OCI-LY1 (cell line): ENCODE measurements at regions not wholly inside any gene's neighbourhood (a gene's known extent, or its start where the extent isn't known, plus 50 kb on each side); places are given as distances from the start of the nearest gene placed in this dataset.

Experiments
- H2AFZ ChIP-seq: fragments of 200-600 bp; sonication (generic), shearing (Covaris generic); 2 replicates; pipeline ENCODE4 v1.6.0; 2014; ENCODE audit warnings: antibody characterized with exemption, mild to moderate bottlenecking, low read length
- H3F3A ChIP-seq: fragments of 200-600 bp; sonication (generic), shearing (Covaris generic); 2 replicates; pipeline ENCODE4 v1.6.0; 2014; ENCODE audit warnings: mild to moderate bottlenecking, antibody characterized with exemption, low read length, moderate library complexity; ENCODE audit not compliant: insufficient read depth
- H3K27ac ChIP-seq: fragments of 200-600 bp; sonication (generic); 2 replicates; pipeline ENCODE4 v1.5.1; 2014; ENCODE audit warnings: low read length, mixed run types, mild to moderate bottlenecking, low read depth; ENCODE audit not compliant: poor library complexity, severe bottlenecking
- H3K27me3 ChIP-seq: fragments of 200-600 bp; sonication (generic); 2 replicates; pipeline ENCODE4 v1.6.0; 2014; ENCODE audit warnings: antibody characterized with exemption, mild to moderate bottlenecking, low read length, moderate library complexity; ENCODE audit not compliant: insufficient read depth
- H3K36me3 ChIP-seq: fragments of 200-600 bp; sonication (generic); 2 replicates; pipeline ENCODE4 v1.6.1; 2014; ENCODE audit warnings: mild to moderate bottlenecking, antibody characterized with exemption, low read length, moderate library complexity, mixed read lengths; ENCODE audit not compliant: insufficient read depth
- H3K4me1 ChIP-seq: fragments of 200-600 bp; sonication (generic); 2 replicates; pipeline ENCODE4 v1.5.1; 2014; ENCODE audit warnings: mild to moderate bottlenecking, low read length, moderate library complexity; ENCODE audit not compliant: insufficient read depth, severe bottlenecking
- H3K4me2 ChIP-seq: fragments of 200-600 bp; sonication (generic), shearing (Covaris generic); 2 replicates; pipeline ENCODE4 v1.6.1; 2014; ENCODE audit warnings: low read length
- H3K4me3 ChIP-seq: fragments of 200-600 bp; sonication (generic); 2 replicates; pipeline ENCODE4 v1.5.1; 2014; ENCODE audit warnings: low read length, low read depth, mild to moderate bottlenecking, mixed read lengths; ENCODE audit not compliant: poor library complexity, severe bottlenecking
- H3K79me2 ChIP-seq: fragments of 200-600 bp; shearing (Covaris generic); 2 replicates; pipeline ENCODE4 v1.6.1; 2016; ENCODE audit warnings: mixed run types, low read length, mixed read lengths; ENCODE audit not compliant: insufficient read depth
- H3K9ac ChIP-seq: fragments of 200-600 bp; sonication (generic), shearing (Covaris generic); 2 replicates; pipeline ENCODE4 v1.6.1; 2014; ENCODE audit warnings: mild to moderate bottlenecking, low read length, mixed read lengths
- H3K9me2 ChIP-seq: fragments of 200-600 bp; sonication (generic), shearing (Covaris generic); 2 replicates; pipeline ENCODE4 v1.6.1; 2014; ENCODE audit warnings: low read depth, mild to moderate bottlenecking, low read length, mixed read lengths
- H3K9me3 ChIP-seq: fragments of 200-600 bp; shearing (Covaris generic); 2 replicates; pipeline ENCODE4 v1.6.1; 2014; ENCODE audit warnings: low read length, mixed read lengths
- H4K20me1 ChIP-seq: fragments of 200-600 bp; sonication (generic), shearing (Covaris generic); 2 replicates; pipeline ENCODE4 v1.6.0; 2016; ENCODE audit warnings: mild to moderate bottlenecking, low read length; ENCODE audit not compliant: insufficient read depth
- EZH2 ChIP-seq: fragments of 200-600 bp; sonication (generic), shearing (Covaris generic); IDR thresholded peaks from 2 replicates; pipeline ENCODE4 v1.8.0; 2017; ENCODE audit warnings: borderline replicate concordance, mixed run types, mild to moderate bottlenecking, antibody characterized with exemption, low read length, moderate library complexity, mixed read lengths
- TF ChIP-seq, protein P1 (sequence below): fragments of 200-600 bp; sonication (generic), shearing (Covaris generic); IDR thresholded peaks from 2 replicates; pipeline ENCODE4 v1.5.1; 2017; ENCODE audit warnings: mild to moderate bottlenecking, antibody characterized with exemption, low read length, moderate library complexity, mixed read lengths

DNA sequence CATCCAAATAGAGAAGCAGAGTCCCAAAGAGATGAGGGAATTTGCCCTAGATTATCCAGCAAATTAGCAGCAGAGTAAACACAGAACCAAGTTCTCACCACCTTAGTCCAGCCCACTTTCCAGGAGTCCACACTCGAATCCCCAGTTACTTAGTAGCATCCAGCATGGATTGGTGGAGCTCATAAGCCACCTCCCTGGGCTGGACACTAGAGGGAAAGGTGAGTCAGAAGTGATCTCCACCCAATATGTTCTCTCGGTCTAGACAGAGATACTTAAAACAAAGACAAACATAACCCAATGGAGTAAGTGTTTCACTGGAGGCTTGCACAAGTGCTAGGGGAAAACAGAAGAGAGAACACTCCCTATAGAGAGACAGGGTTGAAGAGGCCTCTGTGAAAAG, 105.1 kb upstream of the CPEB2 start:
- TF ChIP-seq EZH2, result no peak
- TF ChIP-seq, protein P1, sequence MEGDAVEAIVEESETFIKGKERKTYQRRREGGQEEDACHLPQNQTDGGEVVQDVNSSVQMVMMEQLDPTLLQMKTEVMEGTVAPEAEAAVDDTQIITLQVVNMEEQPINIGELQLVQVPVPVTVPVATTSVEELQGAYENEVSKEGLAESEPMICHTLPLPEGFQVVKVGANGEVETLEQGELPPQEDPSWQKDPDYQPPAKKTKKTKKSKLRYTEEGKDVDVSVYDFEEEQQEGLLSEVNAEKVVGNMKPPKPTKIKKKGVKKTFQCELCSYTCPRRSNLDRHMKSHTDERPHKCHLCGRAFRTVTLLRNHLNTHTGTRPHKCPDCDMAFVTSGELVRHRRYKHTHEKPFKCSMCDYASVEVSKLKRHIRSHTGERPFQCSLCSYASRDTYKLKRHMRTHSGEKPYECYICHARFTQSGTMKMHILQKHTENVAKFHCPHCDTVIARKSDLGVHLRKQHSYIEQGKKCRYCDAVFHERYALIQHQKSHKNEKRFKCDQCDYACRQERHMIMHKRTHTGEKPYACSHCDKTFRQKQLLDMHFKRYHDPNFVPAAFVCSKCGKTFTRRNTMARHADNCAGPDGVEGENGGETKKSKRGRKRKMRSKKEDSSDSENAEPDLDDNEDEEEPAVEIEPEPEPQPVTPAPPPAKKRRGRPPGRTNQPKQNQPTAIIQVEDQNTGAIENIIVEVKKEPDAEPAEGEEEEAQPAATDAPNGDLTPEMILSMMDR, result no peak
- H3K36me3 ChIP-seq, result no peaks in the 10 kb centered on the region

GRCh38 chr4:14898989-14899388, 103.3 kb upstream of the CPEB2 start:
- no peak overlapping the region for H3K4me2 ChIP-seq
- H3K4me1 ChIP-seq, result no peaks in the 10 kb centered on the region
- no peaks in the 10 kb centered on the region for H3K79me2 ChIP-seq
- no peaks in the 10 kb centered on the region for H3K9me3 ChIP-seq
- H3F3A ChIP-seq, result no peaks in the 10 kb centered on the region
- no peak overlapping the region for H2AFZ ChIP-seq
- no peaks in the 10 kb centered on the region for H3K9me2 ChIP-seq
- no peak overlapping the region for H3K27ac ChIP-seq
- H4K20me1 ChIP-seq, result no peaks in the 10 kb centered on the region
- no peaks in the 10 kb centered on the region for H3K36me3 ChIP-seq
- no peaks in the 10 kb centered on the region for H3K27me3 ChIP-seq
- TF ChIP-seq EZH2, result no peak
- TF ChIP-seq, protein P1, result no peak
- H3K9ac ChIP-seq, result no peak overlapping the region
- no peak overlapping the region for H3K4me3 ChIP-seq

More for the DNA sequence above, 105.1 kb upstream of the CPEB2 start:
- no peak overlapping the region for H3K27ac ChIP-seq
- no peaks in the 10 kb centered on the region for H4K20me1 ChIP-seq
- H3K4me2 ChIP-seq, result no peak overlapping the region
- H3K9me2 ChIP-seq, result no peaks in the 10 kb centered on the region
- no peaks in the 10 kb centered on the region for H3K9me3 ChIP-seq
- no peaks in the 10 kb centered on the region for H3F3A ChIP-seq
- no peaks in the 10 kb centered on the region for H3K4me1 ChIP-seq
- H3K79me2 ChIP-seq, result no peaks in the 10 kb centered on the region
- no peak overlapping the region for H2AFZ ChIP-seq
- no peak overlapping the region for H3K4me3 ChIP-seq
- H3K9ac ChIP-seq, result no peak overlapping the region
- H3K27me3 ChIP-seq, result no peaks in the 10 kb centered on the region

GRCh38 chr4:14902342-14902741, 99.9 kb upstream of the CPEB2 start:
- Histone ChIP-seq H3K79me2 (no peaks in the 10 kb centered on the region), H3K4me2 (no peak overlapping the region)
- TF ChIP-seq, protein P1, result no peak
- TF ChIP-seq EZH2, result no peak

More at GRCh38 chr4:14902342-14902741, 99.9 kb upstream of the CPEB2 start:
- Histone ChIP-seq H3K36me3 (no peaks in the 10 kb centered on the region), H3F3A (no peaks in the 10 kb centered on the region), H3K9ac (no peak overlapping the region), H2AFZ (no peak overlapping the region), H3K9me2 (no peaks in the 10 kb centered on the region), H3K9me3 (no peaks in the 10 kb centered on the region), H3K27ac (no peak overlapping the region), H3K4me3 (no peak overlapping the region), H4K20me1 (no peaks in the 10 kb centered on the region), H3K27me3 (no peaks in the 10 kb centered on the region), H3K4me1 (no peaks in the 10 kb centered on the region)
